GM23338 (cell line): ENCODE measurements at regions not wholly inside any gene's neighbourhood (a gene's known extent, or its start where the extent isn't known, plus 50 kb on each side); places are given as distances from the start of the nearest gene placed in this dataset.

Source experiments
- ATAC-seq: fragments of 200-7000 bp; cut with Tn5 transposase; 3 replicates; pipeline ENCODE4 v1.9.1; 2020
- DNase-seq: peaks from one replicate; pipeline ENCODE4 v3.0.0-alpha.2; 2015; ENCODE audit warnings: low spot score
- H2AFZ ChIP-seq: fragments of 200-600 bp; sonication (generic); 2 replicates; pipeline ENCODE4 v1.8.0; 2016; ENCODE audit warnings: antibody characterized with exemption, mild to moderate bottlenecking, moderate library complexity
- H3F3A ChIP-seq: fragments of 200-600 bp; sonication (generic); replicated peaks from 2 replicates; pipeline ENCODE4 v1.8.0; 2017; ENCODE audit warnings: antibody characterized with exemption, mixed run types, low read depth
- H3K27ac ChIP-seq: fragments of 200-600 bp; sonication (generic); 2 replicates; pipeline ENCODE4 v1.6.1; 2016; ENCODE audit warnings: low read depth
- H3K27me3 ChIP-seq: fragments of 200-600 bp; sonication (generic); 2 replicates; pipeline ENCODE4 v1.8.0; 2016; ENCODE audit warnings: mild to moderate bottlenecking, mixed run types, moderate library complexity; ENCODE audit not compliant: insufficient read depth
- H3K36me3 ChIP-seq: fragments of 200-600 bp; sonication (generic); 2 replicates; pipeline ENCODE4 v1.8.0; 2016; ENCODE audit warnings: mild to moderate bottlenecking; ENCODE audit not compliant: insufficient read depth
- H3K4me1 ChIP-seq: fragments of 200-600 bp; sonication (generic); 2 replicates; pipeline ENCODE4 v1.8.0; 2016; ENCODE audit warnings: mild to moderate bottlenecking, moderate library complexity; ENCODE audit not compliant: insufficient read depth
- H3K4me2 ChIP-seq: fragments of 200-600 bp; sonication (generic); 2 replicates; pipeline ENCODE4 v1.7.1; 2017; ENCODE audit warnings: mixed run types
- H3K4me3 ChIP-seq: fragments of 200-600 bp; sonication (generic); 2 replicates; pipeline ENCODE4 v1.6.1; 2016; ENCODE audit warnings: mixed run types
- H3K79me2 ChIP-seq: fragments of 200-600 bp; sonication (generic); replicated peaks from 2 replicates; pipeline ENCODE4 v1.8.0; 2017; ENCODE audit warnings: mild to moderate bottlenecking; ENCODE audit not compliant: insufficient read depth
- H3K9me2 ChIP-seq: fragments of 200-600 bp; sonication (generic); 2 replicates; pipeline ENCODE4 v1.8.0; 2017; ENCODE audit not compliant: insufficient read depth
- H4K20me1 ChIP-seq: fragments of 200-600 bp; sonication (generic); replicated peaks from 2 replicates; pipeline ENCODE4 v1.8.0; 2017; ENCODE audit warnings: mild to moderate bottlenecking; ENCODE audit not compliant: insufficient read depth
- H3K27ac Mint-ChIP-seq: 2 replicates; pipeline ENCODE4 v1.8.0; 2020; ENCODE audit warnings: inconsistent platforms, mild to moderate bottlenecking, moderate library complexity, mixed read lengths
- H3K27me3 Mint-ChIP-seq: 3 replicates; pipeline ENCODE4 v1.8.0; 2022; ENCODE audit warnings: low read depth, mild to moderate bottlenecking, moderate library complexity, mixed read lengths, inconsistent platforms; ENCODE audit not compliant: insufficient read depth, poor library complexity
- H3K36me3 Mint-ChIP-seq: 3 replicates; pipeline ENCODE4 v1.8.0; 2021; ENCODE audit warnings: low read depth, mild to moderate bottlenecking, inconsistent platforms, moderate library complexity, mixed read lengths
- H3K4me1 Mint-ChIP-seq: 3 replicates; pipeline ENCODE4 v1.8.0; 2020; ENCODE audit warnings: mild to moderate bottlenecking, inconsistent platforms, mixed read lengths
- H3K4me3 Mint-ChIP-seq: 3 replicates; pipeline ENCODE4 v1.8.0; 2021; ENCODE audit warnings: moderate library complexity, mild to moderate bottlenecking, inconsistent platforms, mixed read lengths
- H3K9me3 Mint-ChIP-seq: 3 replicates; pipeline ENCODE4 v1.8.0; 2020; ENCODE audit warnings: moderate library complexity, mild to moderate bottlenecking, inconsistent platforms, mixed read lengths
- CTCF ChIP-seq, 2 experiments: fragments of 200-600 bp in 1 of 2; sonication (generic) in 1 of 2; conservative IDR thresholded peaks; 2 replicates each; pipeline versions ENCODE4 v1.5.1 to v1.6.1; 2016 to 2017; ENCODE audit warnings: antibody characterized with exemption in 2 of 2, low read depth in 2 of 2, mild to moderate bottlenecking in 2 of 2, moderate library complexity in 1 of 2
- ETS1 ChIP-seq: IDR thresholded peaks from 2 replicates; pipeline ENCODE4 v1.6.1; 2016; ENCODE audit warnings: antibody characterized with exemption
- EZH2 ChIP-seq: fragments of 200-600 bp; sonication (generic); IDR thresholded peaks from one replicate; pipeline ENCODE4 v1.8.0; 2017; ENCODE audit warnings: antibody characterized with exemption, mild to moderate bottlenecking, low read depth; ENCODE audit not compliant: unreplicated experiment
- EZH2phosphoT487 ChIP-seq: fragments of 200-600 bp; sonication (generic); IDR thresholded peaks from one replicate; pipeline ENCODE4 v1.8.1; 2018; ENCODE audit warnings: antibody characterized with exemption; ENCODE audit not compliant: unreplicated experiment
- JUNB ChIP-seq: IDR thresholded peaks from one replicate; pipeline ENCODE4 v1.6.1; 2016; ENCODE audit warnings: antibody characterized with exemption; ENCODE audit not compliant: unreplicated experiment
- NANOG ChIP-seq: IDR thresholded peaks from 2 replicates; pipeline ENCODE4 v1.6.1; 2016; ENCODE audit warnings: antibody characterized with exemption, borderline replicate concordance
- POLR2AphosphoS5 ChIP-seq: IDR thresholded peaks from 2 replicates; pipeline ENCODE4 v1.6.1; 2016; ENCODE audit warnings: antibody characterized with exemption, low read depth
- REST ChIP-seq: IDR thresholded peaks from one replicate; pipeline ENCODE4 v1.6.1; 2018; ENCODE audit warnings: antibody characterized with exemption; ENCODE audit not compliant: unreplicated experiment
- STAT1 ChIP-seq: IDR thresholded peaks from one replicate; pipeline ENCODE4 v1.6.1; 2016; ENCODE audit warnings: antibody characterized with exemption; ENCODE audit not compliant: unreplicated experiment
- ZNF462 ChIP-seq: fragments of 250-450 bp; sonication (Bioruptor Pico); IDR thresholded peaks from 2 replicates; pipeline ENCODE4 v1.5.0; 2020; ENCODE audit warnings: mild to moderate bottlenecking, moderate library complexity

GRCh38 chr1:4416189-4416588 is 238.2 kb upstream of the AJAP1 start:
- H3K9me2 ChIP-seq: no peaks in the 10 kb centered on the region

More at GRCh38 chr1:4416189-4416588, 238.2 kb upstream of the AJAP1 start:
- Histone ChIP-seq H3K36me3 (peaks cover 12% of the 10 kb centered on the region; the same call in 1 of the 2 replicates), H3K4me2 (no peak overlapping the region), H2AFZ (no peak overlapping the region), H3K27me3 (no peaks in the 10 kb centered on the region), H3K4me1 (no peaks in the 10 kb centered on the region), H4K20me1 (no peaks in the 10 kb centered on the region), H3F3A (no peaks in the 10 kb centered on the region), H3K27ac (no peak overlapping the region), H3K79me2 (no peaks in the 10 kb centered on the region), H3K4me3 (no peak overlapping the region)
- no peak overlapping the region for H3K27ac Mint-ChIP-seq
- peaks cover 28% of the 10 kb centered on the region; the same call in 2 of the 3 replicates for H3K36me3 Mint-ChIP-seq
- H3K9me3 Mint-ChIP-seq: peaks cover 95% of the 10 kb centered on the region
- TF ChIP-seq JUNB (no peak), STAT1 (no peak), CTCF (conservative IDR thresholded peaks at IDR 0.05; ENCODE audit: low read depth in 2 of 2) (no peak), POLR2AphosphoS5 (no peak), NANOG (no peak), EZH2 (no peak), ETS1 (no peak), EZH2phosphoT487 (no peak), ZNF462 (CRISPR knock-in tag) (no peak), REST (no peak)
- H3K27me3 Mint-ChIP-seq: no peaks in the 10 kb centered on the region
- H3K4me3 Mint-ChIP-seq: no peak overlapping the region
- ATAC-seq (no peak), DNase-seq (no peak)
- H3K4me1 Mint-ChIP-seq: no peaks in the 10 kb centered on the region
